IPS-18c (cell line): ENCODE measurements at regions not wholly inside any gene's neighbourhood (a gene's known extent, or its start where the extent isn't known, plus 50 kb on each side); places are given as distances from the start of the nearest gene placed in this dataset.

Experiments used
- H3K4me3 ChIP-seq: 2 replicates; pipeline ENCODE4 v1.7.0; 2013; ENCODE audit warnings: low read depth, mild to moderate bottlenecking, low read length, moderate library complexity; ENCODE audit not compliant: insufficient read depth
- H3K9me3 ChIP-seq: one replicate; pipeline ENCODE4 v1.6.1; 2013; ENCODE audit warnings: mild to moderate bottlenecking, low read length, moderate library complexity; ENCODE audit not compliant: control insufficient read depth, insufficient read depth

- peaks cover 4% of the 10 kb centered on the region for H3K9me3 ChIP-seq
Observed at GRCh38 chr2:121093692-121094091, 191.3 kb downstream of the TFCP2L1 start.

GRCh38 chr2:121094101-121094500 lies 190.9 kb downstream of the TFCP2L1 start:
- Histone ChIP-seq H3K4me3 (no peak overlapping the region), H3K9me3 (peaks cover 4% of the 10 kb centered on the region)

More at GRCh38 chr2:121093692-121094091, 191.3 kb downstream of the TFCP2L1 start:
- H3K4me3 ChIP-seq = no peak overlapping the region

GRCh38 chr2:121094845-121095244 lies 190.2 kb downstream of the TFCP2L1 start:
- Histone ChIP-seq H3K9me3 (peaks cover 4% of the 10 kb centered on the region), H3K4me3 (no peak overlapping the region)

GRCh38 chr2:121095257-121096080 lies 189.5 kb downstream of the TFCP2L1 start:
- peaks cover 4% of the 10 kb centered on the region for H3K9me3 ChIP-seq
- H3K4me3 ChIP-seq = no peak overlapping the region

- H3K4me3 ChIP-seq = no peak overlapping the region
- peaks cover 4% of the 10 kb centered on the region for H3K9me3 ChIP-seq
Observed at GRCh38 chr2:121096611-121097010, 188.4 kb downstream of the TFCP2L1 start.

- Histone ChIP-seq H3K9me3 (no peaks in the 10 kb centered on the region), H3K4me3 (no peak overlapping the region)
Observed at GRCh38 chr2:121098556-121098955, 186.4 kb downstream of the TFCP2L1 start.

GRCh38 chr2:121099329-121100290 lies 185.4 kb downstream of the TFCP2L1 start:
- Histone ChIP-seq H3K9me3 (no peaks in the 10 kb centered on the region), H3K4me3 (no peak overlapping the region)

- Histone ChIP-seq H3K4me3 (no peak overlapping the region), H3K9me3 (no peaks in the 10 kb centered on the region)
Observed at GRCh38 chr2:121101093-121101715, 183.8 kb downstream of the TFCP2L1 start.

- H3K4me3 ChIP-seq = no peak overlapping the region
- H3K9me3 ChIP-seq = no peaks in the 10 kb centered on the region
Observed at GRCh38 chr2:121102941-121103340, 182.1 kb downstream of the TFCP2L1 start.

GRCh38 chr2:121103960-121104359 lies 181.0 kb downstream of the TFCP2L1 start:
- no peak overlapping the region for H3K4me3 ChIP-seq
- H3K9me3 ChIP-seq = no peaks in the 10 kb centered on the region

GRCh38 chr2:121104721-121105141 lies 180.3 kb downstream of the TFCP2L1 start:
- no peak overlapping the region for H3K4me3 ChIP-seq
- H3K9me3 ChIP-seq = no peaks in the 10 kb centered on the region

GRCh38 chr2:121110924-121111323 lies 174.1 kb downstream of the TFCP2L1 start:
- Histone ChIP-seq H3K9me3 (no peaks in the 10 kb centered on the region), H3K4me3 (no peak overlapping the region)

- H3K4me3 ChIP-seq = no peak overlapping the region
- no peaks in the 10 kb centered on the region for H3K9me3 ChIP-seq
Observed at GRCh38 chr2:121118951-121119350, 166.1 kb downstream of the TFCP2L1 start.

GRCh38 chr2:121120411-121120810 lies 164.6 kb downstream of the TFCP2L1 start:
- Histone ChIP-seq H3K4me3 (no peak overlapping the region), H3K9me3 (no peaks in the 10 kb centered on the region)

- Histone ChIP-seq H3K9me3 (no peaks in the 10 kb centered on the region), H3K4me3 (no peak overlapping the region)
Observed at GRCh38 chr2:121120991-121121390, 164.0 kb downstream of the TFCP2L1 start.

GRCh38 chr2:121121661-121122060 lies 163.3 kb downstream of the TFCP2L1 start:
- Histone ChIP-seq H3K4me3 (no peak overlapping the region), H3K9me3 (no peaks in the 10 kb centered on the region)

- H3K9me3 ChIP-seq = no peaks in the 10 kb centered on the region
- no peak overlapping the region for H3K4me3 ChIP-seq
Observed at GRCh38 chr2:121123268-121123667, 161.7 kb downstream of the TFCP2L1 start.
